Osteoblast (primary cell): ENCODE measurements at regions not wholly inside any gene's neighbourhood (a gene's known extent, or its start where the extent isn't known, plus 50 kb on each side); places are given as distances from the start of the nearest gene placed in this dataset.

Experiments
- DNase-seq: peaks from one replicate; pipeline ENCODE4 v3.0.0; 2011; ENCODE audit warnings: low spot score, mixed read lengths; ENCODE audit not compliant: insufficient read length; ENCODE audit errors: missing footprints
- H2AFZ ChIP-seq: 2 replicates; pipeline ENCODE4 v1.6.0; 2011; ENCODE audit warnings: mild to moderate bottlenecking, low read length
- H3K27ac ChIP-seq: 2 replicates; pipeline ENCODE4 v1.5.1; 2011; ENCODE audit warnings: mild to moderate bottlenecking, low read depth, low read length, moderate library complexity
- H3K27me3 ChIP-seq: 2 replicates; pipeline ENCODE4 v1.6.0; 2012; ENCODE audit warnings: mild to moderate bottlenecking, control low read depth, inconsistent platforms, low read length, moderate library complexity; ENCODE audit not compliant: insufficient read depth
- H3K36me3 ChIP-seq: 2 replicates; pipeline ENCODE4 v1.5.1; 2011; ENCODE audit warnings: mild to moderate bottlenecking, low read length, control low read depth, moderate library complexity; ENCODE audit not compliant: insufficient read depth
- H3K4me1 ChIP-seq: 2 replicates; pipeline ENCODE4 v1.5.1; 2011; ENCODE audit warnings: mild to moderate bottlenecking, low read length, control low read depth, moderate library complexity; ENCODE audit not compliant: insufficient read depth
- H3K4me2 ChIP-seq: 2 replicates; pipeline ENCODE4 v1.6.0; 2011; ENCODE audit warnings: mild to moderate bottlenecking, low read length; ENCODE audit not compliant: insufficient read depth
- H3K4me3 ChIP-seq: fragments of 200-600 bp; sonication (generic); 3 replicates; pipeline ENCODE4 v1.5.1; 2012; ENCODE audit warnings: mild to moderate bottlenecking, low read length, inconsistent platforms; ENCODE audit not compliant: insufficient read depth
- H3K79me2 ChIP-seq: 2 replicates; pipeline ENCODE4 v1.6.0; 2012; ENCODE audit warnings: mild to moderate bottlenecking, low read length, control low read depth, inconsistent platforms; ENCODE audit not compliant: insufficient read depth
- H3K9me3 ChIP-seq: 2 replicates; pipeline ENCODE4 v1.5.1; 2011; ENCODE audit warnings: low read depth, low read length, control low read depth
- H4K20me1 ChIP-seq: 2 replicates; pipeline ENCODE4 v1.6.0; 2012; ENCODE audit warnings: mild to moderate bottlenecking, low read length, control low read depth; ENCODE audit not compliant: insufficient read depth
- CTCF ChIP-seq: IDR thresholded peaks from 2 replicates; pipeline ENCODE4 v1.5.1; 2011; ENCODE audit warnings: mild to moderate bottlenecking, low read depth, low read length, moderate library complexity; ENCODE audit errors: extremely low read depth

- H4K20me1 ChIP-seq, result no peaks in the 10 kb centered on the region
- H3K36me3 ChIP-seq, result no peaks in the 10 kb centered on the region
- H3K4me1 ChIP-seq, result no peaks in the 10 kb centered on the region
- H3K27ac ChIP-seq, result no peak overlapping the region
- peaks cover 6% of the 10 kb centered on the region for H3K9me3 ChIP-seq
- H3K79me2 ChIP-seq, result no peaks in the 10 kb centered on the region
- no peaks in the 10 kb centered on the region for H3K27me3 ChIP-seq
- no peak for TF ChIP-seq CTCF
- no peak overlapping the region for H2AFZ ChIP-seq
- H3K4me2 ChIP-seq, result no peak overlapping the region
- no peak for DNase-seq
- no peak overlapping the region for H3K4me3 ChIP-seq
Observed at GRCh38 chr10:128386231-128386630, 260.0 kb upstream of the MKI67 start.

GRCh38 chr10:128386816-128387604 is 260.8 kb upstream of the MKI67 start:
- H4K20me1 ChIP-seq, result no peaks in the 10 kb centered on the region
- H3K27me3 ChIP-seq, result no peaks in the 10 kb centered on the region
- H3K27ac ChIP-seq, result no peak overlapping the region
- no peak overlapping the region for H3K4me3 ChIP-seq
- H2AFZ ChIP-seq, result no peak overlapping the region
- no peak overlapping the region for H3K4me2 ChIP-seq
- TF ChIP-seq CTCF, result no peak
- no peak for DNase-seq
- no peaks in the 10 kb centered on the region for H3K4me1 ChIP-seq
- no peaks in the 10 kb centered on the region for H3K36me3 ChIP-seq
- no peaks in the 10 kb centered on the region for H3K79me2 ChIP-seq
- peaks cover 6% of the 10 kb centered on the region for H3K9me3 ChIP-seq

- TF ChIP-seq CTCF, result no peak
- H4K20me1 ChIP-seq, result no peaks in the 10 kb centered on the region
- no peaks in the 10 kb centered on the region for H3K4me1 ChIP-seq
- no peak for DNase-seq
- H3K27me3 ChIP-seq, result no peaks in the 10 kb centered on the region
- no peaks in the 10 kb centered on the region for H3K36me3 ChIP-seq
- H3K4me3 ChIP-seq, result no peak overlapping the region
- H3K27ac ChIP-seq, result no peak overlapping the region
- no peak overlapping the region for H2AFZ ChIP-seq
- peaks cover 2% of the 10 kb centered on the region for H3K9me3 ChIP-seq
- no peak overlapping the region for H3K4me2 ChIP-seq
- H3K79me2 ChIP-seq, result no peaks in the 10 kb centered on the region
Observed at GRCh38 chr10:128390596-128390995, 264.4 kb upstream of the MKI67 start.

DNA sequence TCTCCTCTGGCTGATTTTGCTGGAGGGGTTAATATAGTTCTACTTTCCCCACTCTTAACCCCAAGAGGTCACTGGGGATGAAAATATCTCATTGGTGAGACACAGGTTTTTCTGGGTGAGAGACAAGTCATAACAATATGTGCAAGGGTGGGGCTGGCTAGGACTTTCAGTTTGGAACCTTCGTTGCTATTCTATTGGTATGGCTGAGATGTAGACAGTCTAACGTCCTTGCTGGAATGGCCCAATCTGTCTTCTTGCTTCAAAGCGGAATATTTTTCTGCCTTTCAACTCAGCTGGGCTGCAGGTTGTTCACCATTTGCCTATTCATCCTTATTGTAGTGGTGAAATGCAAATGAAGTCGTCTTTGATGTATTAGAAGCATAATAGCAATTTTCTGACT is 267.3 kb upstream of the MKI67 start:
- Histone ChIP-seq H3K9me3 (no peaks in the 10 kb centered on the region), H3K4me3 (no peak overlapping the region), H3K27ac (no peak overlapping the region), H3K36me3 (no peaks in the 10 kb centered on the region), H4K20me1 (no peaks in the 10 kb centered on the region), H3K4me1 (no peaks in the 10 kb centered on the region), H3K79me2 (no peaks in the 10 kb centered on the region), H2AFZ (no peak overlapping the region), H3K4me2 (no peak overlapping the region), H3K27me3 (no peaks in the 10 kb centered on the region)
- no peak for DNase-seq
- no peak for TF ChIP-seq CTCF
